WI38 (cell line): ENCODE measurements at regions not wholly inside any gene's neighbourhood (a gene's known extent, or its start where the extent isn't known, plus 50 kb on each side); places are given as distances from the start of the nearest gene placed in this dataset.
"Not testable (repeated sequence)": the region's sequence is repeated elsewhere in the genome, so short reads cannot be mapped to it uniquely, and the experiment has no call there.

ENCODE experiments used
- H3K4me3 ChIP-seq: 2 replicates; pipeline ENCODE4 v1.5.1; 2011; ENCODE audit warnings: low read depth, mild to moderate bottlenecking, control low read depth, low read length
- CTCF ChIP-seq: IDR thresholded peaks from 2 replicates; pipeline ENCODE4 v1.5.1; 2012; ENCODE audit warnings: low read depth, mild to moderate bottlenecking, control low read depth, low read length

- H3K4me3 ChIP-seq = no peak overlapping the region
- no peak for TF ChIP-seq CTCF
These were observed 308.0 kb downstream of the CCDC74A start for GRCh38 chr2:131835621-131836091.

GRCh38 chr2:131836116-131836515 is 308.4 kb downstream of the CCDC74A start:
- not testable (repeated sequence) for H3K4me3 ChIP-seq

GRCh38 chr2:131844044-131844443 is 316.4 kb downstream of the CCDC74A start:
- H3K4me3 ChIP-seq = not testable (repeated sequence)

GRCh38 chr2:131856202-131856601 is 305.6 kb downstream of the ANKRD30BL start:
- not testable (repeated sequence) for H3K4me3 ChIP-seq

GRCh38 chr2:131858197-131858596 is 303.6 kb downstream of the ANKRD30BL start:
- not testable (repeated sequence) for H3K4me3 ChIP-seq
